ENCODE measurements at regions not wholly inside any gene's neighbourhood (a gene's known extent, or its start where the extent isn't known, plus 50 kb on each side); places are given as distances from the start of the nearest gene placed in this dataset.

GRCh38 chr10:52663161-52663560, 109.4 kb downstream of the MBL2 start:
- ChIA-PET CTCF (interaction anchor here (1.1 kb wide), 1 partner anchor 96 kb away, joined by 3 read pairs; no protein-coding TSS in a partner anchor), POLR2A (no interaction called here)
- no peak for TF ChIP-seq CTCF (IDR thresholded peaks at IDR 0.05; ENCODE audit: insufficient read depth, low read length, missing control alignments)
- no peak overlapping the region for H3K4me3 ChIP-seq (ENCODE audit: low read depth, low read length)
- no peak for DNase-seq (ENCODE audit: low read depth, low spot score)

- CTCF ChIA-PET: no interaction called here
- no peak overlapping the region for H3K4me3 ChIP-seq (ENCODE audit: low read depth, low read length)
- no peak for DNase-seq (ENCODE audit: low read depth, low spot score)
- TF ChIP-seq CTCF (IDR thresholded peaks at IDR 0.05; ENCODE audit: insufficient read depth, low read length, missing control alignments): no peak
- POLR2A ChIA-PET: no interaction called here
These were observed 108.0 kb downstream of the MBL2 start for GRCh38 chr10:52664629-52665028.

- no peak for DNase-seq (ENCODE audit: low read depth, low spot score)
- POLR2A ChIA-PET: no interaction called here
- H3K4me3 ChIP-seq (ENCODE audit: low read depth, low read length): no peak overlapping the region
- CTCF ChIA-PET: interaction anchor here (2.1 kb wide), 1 partner anchor 11 kb away, joined by 5 read pairs; no protein-coding TSS in a partner anchor
- TF ChIP-seq CTCF (IDR thresholded peaks at IDR 0.05; ENCODE audit: insufficient read depth, low read length, missing control alignments): no peak
These were observed 106.8 kb downstream of the MBL2 start for GRCh38 chr10:52665821-52666220.

- ChIA-PET POLR2A (no interaction called here), CTCF (interaction anchor here (1.8 to 2.1 kb wide), 2 partner anchors 10 to 21 kb away, joined by 5 read pairs; no protein-coding TSS in a partner anchor)
- no peak for TF ChIP-seq CTCF (IDR thresholded peaks at IDR 0.05; ENCODE audit: insufficient read depth, low read length, missing control alignments)
- no peak overlapping the region for H3K4me3 ChIP-seq (ENCODE audit: low read depth, low read length)
- no peak for DNase-seq (ENCODE audit: low read depth, low spot score)
These were observed 105.7 kb downstream of the MBL2 start for GRCh38 chr10:52666931-52667330.

- DNase-seq (ENCODE audit: low read depth, low spot score): peak; percentile 24
- ChIA-PET CTCF (interaction anchor here (1.0 to 1.8 kb wide), 2 partner anchors 23 to 61 kb away, joined by 3 to 5 read pairs; no protein-coding TSS in a partner anchor), POLR2A (no interaction called here)
- no peak for TF ChIP-seq CTCF (IDR thresholded peaks at IDR 0.05; ENCODE audit: insufficient read depth, low read length, missing control alignments)
- no peak overlapping the region for H3K4me3 ChIP-seq (ENCODE audit: low read depth, low read length)
These were observed 104.6 kb downstream of the MBL2 start for GRCh38 chr10:52668024-52668423.

GRCh38 chr10:52672880-52673279, 99.7 kb downstream of the MBL2 start:
- no peak for TF ChIP-seq CTCF (IDR thresholded peaks at IDR 0.05; ENCODE audit: insufficient read depth, low read length, missing control alignments)
- CTCF ChIA-PET: interaction anchor here (0.7 kb wide), 1 partner anchor 13 kb away, joined by 3 read pairs; no protein-coding TSS in a partner anchor
- no peak overlapping the region for H3K4me3 ChIP-seq (ENCODE audit: low read depth, low read length)
- POLR2A ChIA-PET: no interaction called here
- no peak for DNase-seq (ENCODE audit: low read depth, low spot score)
